GM23338 (cell line): ENCODE measurements at regions not wholly inside any gene's neighbourhood (a gene's known extent, or its start where the extent isn't known, plus 50 kb on each side); places are given as distances from the start of the nearest gene placed in this dataset.

Source experiments
- ATAC-seq: fragments of 200-7000 bp; cut with Tn5 transposase; 3 replicates; pipeline ENCODE4 v1.9.1; 2020
- DNase-seq: peaks from one replicate; pipeline ENCODE4 v3.0.0-alpha.2; 2015; ENCODE audit warnings: low spot score
- H2AFZ ChIP-seq: fragments of 200-600 bp; sonication (generic); 2 replicates; pipeline ENCODE4 v1.8.0; 2016; ENCODE audit warnings: antibody characterized with exemption, mild to moderate bottlenecking, moderate library complexity
- H3F3A ChIP-seq: fragments of 200-600 bp; sonication (generic); replicated peaks from 2 replicates; pipeline ENCODE4 v1.8.0; 2017; ENCODE audit warnings: antibody characterized with exemption, mixed run types, low read depth
- H3K27ac ChIP-seq: fragments of 200-600 bp; sonication (generic); 2 replicates; pipeline ENCODE4 v1.6.1; 2016; ENCODE audit warnings: low read depth
- H3K27me3 ChIP-seq: fragments of 200-600 bp; sonication (generic); 2 replicates; pipeline ENCODE4 v1.8.0; 2016; ENCODE audit warnings: mild to moderate bottlenecking, mixed run types, moderate library complexity; ENCODE audit not compliant: insufficient read depth
- H3K36me3 ChIP-seq: fragments of 200-600 bp; sonication (generic); 2 replicates; pipeline ENCODE4 v1.8.0; 2016; ENCODE audit warnings: mild to moderate bottlenecking; ENCODE audit not compliant: insufficient read depth
- H3K4me1 ChIP-seq: fragments of 200-600 bp; sonication (generic); 2 replicates; pipeline ENCODE4 v1.8.0; 2016; ENCODE audit warnings: mild to moderate bottlenecking, moderate library complexity; ENCODE audit not compliant: insufficient read depth
- H3K4me2 ChIP-seq: fragments of 200-600 bp; sonication (generic); 2 replicates; pipeline ENCODE4 v1.7.1; 2017; ENCODE audit warnings: mixed run types
- H3K4me3 ChIP-seq: fragments of 200-600 bp; sonication (generic); 2 replicates; pipeline ENCODE4 v1.6.1; 2016; ENCODE audit warnings: mixed run types
- H3K79me2 ChIP-seq: fragments of 200-600 bp; sonication (generic); replicated peaks from 2 replicates; pipeline ENCODE4 v1.8.0; 2017; ENCODE audit warnings: mild to moderate bottlenecking; ENCODE audit not compliant: insufficient read depth
- H3K9me2 ChIP-seq: fragments of 200-600 bp; sonication (generic); 2 replicates; pipeline ENCODE4 v1.8.0; 2017; ENCODE audit not compliant: insufficient read depth
- H4K20me1 ChIP-seq: fragments of 200-600 bp; sonication (generic); replicated peaks from 2 replicates; pipeline ENCODE4 v1.8.0; 2017; ENCODE audit warnings: mild to moderate bottlenecking; ENCODE audit not compliant: insufficient read depth
- H3K27ac Mint-ChIP-seq: 2 replicates; pipeline ENCODE4 v1.8.0; 2020; ENCODE audit warnings: inconsistent platforms, mild to moderate bottlenecking, moderate library complexity, mixed read lengths
- H3K27me3 Mint-ChIP-seq: 3 replicates; pipeline ENCODE4 v1.8.0; 2022; ENCODE audit warnings: low read depth, mild to moderate bottlenecking, moderate library complexity, mixed read lengths, inconsistent platforms; ENCODE audit not compliant: insufficient read depth, poor library complexity
- H3K36me3 Mint-ChIP-seq: 3 replicates; pipeline ENCODE4 v1.8.0; 2021; ENCODE audit warnings: low read depth, mild to moderate bottlenecking, inconsistent platforms, moderate library complexity, mixed read lengths
- H3K4me1 Mint-ChIP-seq: 3 replicates; pipeline ENCODE4 v1.8.0; 2020; ENCODE audit warnings: mild to moderate bottlenecking, inconsistent platforms, mixed read lengths
- H3K4me3 Mint-ChIP-seq: 3 replicates; pipeline ENCODE4 v1.8.0; 2021; ENCODE audit warnings: moderate library complexity, mild to moderate bottlenecking, inconsistent platforms, mixed read lengths
- H3K9me3 Mint-ChIP-seq: 3 replicates; pipeline ENCODE4 v1.8.0; 2020; ENCODE audit warnings: moderate library complexity, mild to moderate bottlenecking, inconsistent platforms, mixed read lengths
- CREB1 ChIP-seq: fragments of 250-450 bp; sonication (Bioruptor Pico); IDR thresholded peaks from 2 replicates; pipeline ENCODE4 v1.5.0; 2020; ENCODE audit warnings: low read depth, mild to moderate bottlenecking, moderate library complexity
- CTCF ChIP-seq, 2 experiments: fragments of 200-600 bp in 1 of 2; sonication (generic) in 1 of 2; conservative IDR thresholded peaks; 2 replicates each; pipeline versions ENCODE4 v1.5.1 to v1.6.1; 2016 to 2017; ENCODE audit warnings: antibody characterized with exemption in 2 of 2, low read depth in 2 of 2, mild to moderate bottlenecking in 2 of 2, moderate library complexity in 1 of 2
- EZH2 ChIP-seq: fragments of 200-600 bp; sonication (generic); IDR thresholded peaks from one replicate; pipeline ENCODE4 v1.8.0; 2017; ENCODE audit warnings: antibody characterized with exemption, mild to moderate bottlenecking, low read depth; ENCODE audit not compliant: unreplicated experiment
- EZH2phosphoT487 ChIP-seq: fragments of 200-600 bp; sonication (generic); IDR thresholded peaks from one replicate; pipeline ENCODE4 v1.8.1; 2018; ENCODE audit warnings: antibody characterized with exemption; ENCODE audit not compliant: unreplicated experiment
- JUNB ChIP-seq: IDR thresholded peaks from one replicate; pipeline ENCODE4 v1.6.1; 2016; ENCODE audit warnings: antibody characterized with exemption; ENCODE audit not compliant: unreplicated experiment
- NANOG ChIP-seq: IDR thresholded peaks from 2 replicates; pipeline ENCODE4 v1.6.1; 2016; ENCODE audit warnings: antibody characterized with exemption, borderline replicate concordance
- POLR2AphosphoS5 ChIP-seq: IDR thresholded peaks from 2 replicates; pipeline ENCODE4 v1.6.1; 2016; ENCODE audit warnings: antibody characterized with exemption, low read depth
- REST ChIP-seq: IDR thresholded peaks from one replicate; pipeline ENCODE4 v1.6.1; 2018; ENCODE audit warnings: antibody characterized with exemption; ENCODE audit not compliant: unreplicated experiment
- STAT1 ChIP-seq: IDR thresholded peaks from one replicate; pipeline ENCODE4 v1.6.1; 2016; ENCODE audit warnings: antibody characterized with exemption; ENCODE audit not compliant: unreplicated experiment
- ZNF114 ChIP-seq: fragments of 250-450 bp; sonication (Bioruptor Pico); IDR thresholded peaks from 2 replicates; pipeline ENCODE4 v1.5.0; 2020; ENCODE audit warnings: mild to moderate bottlenecking, moderate library complexity
- ZNF331 ChIP-seq: fragments of 250-450 bp; sonication (Bioruptor Pico); IDR thresholded peaks from 2 replicates; pipeline ENCODE4 v1.5.0; 2020; ENCODE audit warnings: low read depth, mild to moderate bottlenecking, moderate library complexity
- ZNF462 ChIP-seq: fragments of 250-450 bp; sonication (Bioruptor Pico); IDR thresholded peaks from 2 replicates; pipeline ENCODE4 v1.5.0; 2020; ENCODE audit warnings: mild to moderate bottlenecking, moderate library complexity
- TF ChIP-seq, protein P1 (sequence below): IDR thresholded peaks from 2 replicates; pipeline ENCODE4 v1.6.1; 2016; ENCODE audit warnings: antibody characterized with exemption

DNA sequence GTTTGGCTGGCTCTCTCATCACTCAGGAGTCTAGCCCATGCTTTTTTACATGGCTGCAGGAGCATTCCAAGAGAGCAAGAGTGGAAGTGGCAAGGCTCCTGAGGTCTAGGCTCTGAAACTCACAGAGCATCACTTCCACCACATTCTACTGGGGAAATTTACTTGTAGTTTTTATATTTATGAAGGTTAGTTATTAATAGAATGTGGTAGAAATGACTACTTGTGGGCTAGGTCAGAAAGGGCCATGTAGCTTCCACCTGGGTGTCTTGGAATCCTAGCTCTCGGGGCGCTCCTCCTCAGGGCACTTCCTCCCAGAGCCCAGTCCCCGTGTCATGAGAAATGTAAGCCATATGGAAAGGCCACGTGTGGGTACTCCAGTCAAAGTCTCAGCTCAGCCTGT lies 127.0 kb upstream of the CASK start:
- Histone ChIP-seq H2AFZ (no peak overlapping the region), H3K27ac (no peak overlapping the region), H3K4me3 (no peak overlapping the region), H3K79me2 (no peaks in the 10 kb centered on the region), H3K4me2 (no peak overlapping the region), H3K27me3 (no peaks in the 10 kb centered on the region), H4K20me1 (no peaks in the 10 kb centered on the region), H3K36me3 (no peaks in the 10 kb centered on the region), H3F3A (no peaks in the 10 kb centered on the region), H3K4me1 (no peaks in the 10 kb centered on the region), H3K9me2 (no peaks in the 10 kb centered on the region)
- ATAC-seq (no peak), DNase-seq (no peak)
- Mint-ChIP-seq H3K36me3 (no peaks in the 10 kb centered on the region), H3K9me3 (no peaks in the 10 kb centered on the region), H3K4me3 (no peak overlapping the region), H3K4me1 (no peaks in the 10 kb centered on the region), H3K27me3 (peaks cover 2% of the 10 kb centered on the region), H3K27ac (no peak overlapping the region)
- TF ChIP-seq JUNB (no peak), ZNF331 (CRISPR knock-in tag) (no peak), EZH2phosphoT487 (no peak), POLR2AphosphoS5 (no peak), CREB1 (CRISPR knock-in tag) (no peak), EZH2 (no peak), STAT1 (no peak), ZNF114 (CRISPR knock-in tag) (no peak), REST (no peak), ZNF462 (CRISPR knock-in tag) (no peak), CTCF (conservative IDR thresholded peaks at IDR 0.05; ENCODE audit: low read depth in 2 of 2) (no peak), NANOG (no peak)
- TF ChIP-seq, protein P1, sequence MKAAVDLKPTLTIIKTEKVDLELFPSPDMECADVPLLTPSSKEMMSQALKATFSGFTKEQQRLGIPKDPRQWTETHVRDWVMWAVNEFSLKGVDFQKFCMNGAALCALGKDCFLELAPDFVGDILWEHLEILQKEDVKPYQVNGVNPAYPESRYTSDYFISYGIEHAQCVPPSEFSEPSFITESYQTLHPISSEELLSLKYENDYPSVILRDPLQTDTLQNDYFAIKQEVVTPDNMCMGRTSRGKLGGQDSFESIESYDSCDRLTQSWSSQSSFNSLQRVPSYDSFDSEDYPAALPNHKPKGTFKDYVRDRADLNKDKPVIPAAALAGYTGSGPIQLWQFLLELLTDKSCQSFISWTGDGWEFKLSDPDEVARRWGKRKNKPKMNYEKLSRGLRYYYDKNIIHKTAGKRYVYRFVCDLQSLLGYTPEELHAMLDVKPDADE, result no peak
